22Rv1 (cell line): ENCODE measurements at regions not wholly inside any gene's neighbourhood (a gene's known extent, or its start where the extent isn't known, plus 50 kb on each side); places are given as distances from the start of the nearest gene placed in this dataset.

Experiments
- CTCF ChIP-seq: fragments of 450-650 bp; IDR thresholded peaks from 2 replicates; pipeline ENCODE4 v1.5.1; 2017; ENCODE audit warnings: mild to moderate bottlenecking
- ZFX ChIP-seq: fragments of 450-650 bp; IDR thresholded peaks from 2 replicates; pipeline ENCODE4 v1.6.1; 2017; ENCODE audit warnings: antibody characterized with exemption, borderline replicate concordance

- no peak for TF ChIP-seq ZFX
- TF ChIP-seq CTCF: no peak
These were observed 1384.4 kb upstream of the PIK3C3 start for GRCh38 chr18:40570615-40571014.
